ENCODE measurements at regions not wholly inside any gene's neighbourhood (a gene's known extent, or its start where the extent isn't known, plus 50 kb on each side); places are given as distances from the start of the nearest gene placed in this dataset.

DNA sequence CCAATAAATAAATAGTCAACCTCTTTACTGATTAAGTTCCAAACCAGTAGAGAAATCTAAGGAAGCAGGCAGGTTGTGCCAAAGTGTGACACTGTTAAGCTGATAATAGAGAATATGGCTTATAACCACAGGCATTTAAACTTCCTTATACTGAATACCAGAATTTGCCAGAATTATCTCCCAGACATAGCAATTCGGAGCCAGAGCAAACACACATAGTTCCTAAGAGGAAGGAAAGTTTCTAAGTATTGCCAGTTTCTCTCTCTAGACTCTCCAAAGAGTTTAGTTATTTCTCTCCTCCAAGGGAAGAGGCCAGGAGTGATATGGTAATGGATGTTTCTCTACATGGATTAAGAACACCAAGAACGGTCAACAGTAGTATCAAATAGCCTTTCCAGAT lies 191.7 kb upstream of the CPEB2 start:
- intact Hi-C loops (cut with micrococcal nuclease), result no loop called here
- Mint-ChIP-seq H3K27ac (no peak overlapping the region), H3K4me3 (no peak overlapping the region), H3K27me3 (no peaks in the 10 kb centered on the region), H3K9me3 (peaks cover 8% of the 10 kb centered on the region), H3K4me1 (ENCODE audit: low read depth) (no peaks in the 10 kb centered on the region), H3K36me3 (ENCODE audit: low read depth) (no peaks in the 10 kb centered on the region)

- no peaks in the 10 kb centered on the region for H3K36me3 Mint-ChIP-seq (ENCODE audit: low read depth)
- H3K27ac Mint-ChIP-seq, result no peak overlapping the region
These were observed 190.2 kb upstream of the CPEB2 start for GRCh38 chr4:14812101-14812500.

GRCh38 chr4:14816623-14817261 lies 185.5 kb upstream of the CPEB2 start:
- H3K4me3 Mint-ChIP-seq, result no peak overlapping the region
- no peaks in the 10 kb centered on the region for H3K9me3 Mint-ChIP-seq
- no peaks in the 10 kb centered on the region for H3K27me3 Mint-ChIP-seq
- intact Hi-C loops (cut with micrococcal nuclease), result no loop called here
- H3K27ac Mint-ChIP-seq, result no peak overlapping the region
- no peaks in the 10 kb centered on the region for H3K4me1 Mint-ChIP-seq (ENCODE audit: low read depth)
- H3K36me3 Mint-ChIP-seq (ENCODE audit: low read depth), result no peaks in the 10 kb centered on the region

More at GRCh38 chr4:14812101-14812500, 190.2 kb upstream of the CPEB2 start:
- Mint-ChIP-seq H3K4me1 (ENCODE audit: low read depth) (no peaks in the 10 kb centered on the region), H3K4me3 (no peak overlapping the region), H3K9me3 (peaks cover 8% of the 10 kb centered on the region), H3K27me3 (no peaks in the 10 kb centered on the region)
- intact Hi-C loops (cut with micrococcal nuclease), result no loop called here

DNA sequence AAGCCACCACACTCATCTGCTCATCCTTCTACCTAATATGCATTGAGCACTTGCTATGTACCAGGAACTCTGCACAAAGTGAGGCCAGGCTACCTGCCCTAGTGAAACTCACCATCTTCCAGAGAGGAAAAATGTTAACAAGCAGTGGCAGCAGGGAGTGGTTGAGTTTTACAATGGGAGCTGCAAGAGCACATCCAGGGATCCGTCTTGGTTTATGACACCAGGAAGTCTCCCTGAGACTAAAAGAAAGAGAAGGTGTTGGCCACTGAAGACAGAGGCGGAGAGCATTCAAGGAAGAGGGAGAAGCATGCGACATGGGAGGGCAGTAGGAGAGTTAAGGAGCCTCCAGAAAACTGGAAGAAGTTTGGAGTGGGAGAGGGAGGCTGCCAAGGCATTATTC lies 178.1 kb upstream of the CPEB2 start:
- Mint-ChIP-seq H3K36me3 (ENCODE audit: low read depth) (no peaks in the 10 kb centered on the region), H3K27ac (no peak overlapping the region), H3K27me3 (peaks cover 12% of the 10 kb centered on the region), H3K9me3 (no peaks in the 10 kb centered on the region), H3K4me3 (no peak overlapping the region), H3K4me1 (ENCODE audit: low read depth) (no peaks in the 10 kb centered on the region)
- intact Hi-C loops (cut with micrococcal nuclease), result no loop called here

GRCh38 chr4:14827111-14827510 lies 175.2 kb upstream of the CPEB2 start:
- Mint-ChIP-seq H3K9me3 (no peaks in the 10 kb centered on the region), H3K27me3 (peaks cover 15% of the 10 kb centered on the region), H3K4me1 (ENCODE audit: low read depth) (no peaks in the 10 kb centered on the region), H3K36me3 (ENCODE audit: low read depth) (no peaks in the 10 kb centered on the region), H3K4me3 (no peak overlapping the region), H3K27ac (no peak overlapping the region)
- intact Hi-C loops (cut with micrococcal nuclease), result no loop called here

DNA sequence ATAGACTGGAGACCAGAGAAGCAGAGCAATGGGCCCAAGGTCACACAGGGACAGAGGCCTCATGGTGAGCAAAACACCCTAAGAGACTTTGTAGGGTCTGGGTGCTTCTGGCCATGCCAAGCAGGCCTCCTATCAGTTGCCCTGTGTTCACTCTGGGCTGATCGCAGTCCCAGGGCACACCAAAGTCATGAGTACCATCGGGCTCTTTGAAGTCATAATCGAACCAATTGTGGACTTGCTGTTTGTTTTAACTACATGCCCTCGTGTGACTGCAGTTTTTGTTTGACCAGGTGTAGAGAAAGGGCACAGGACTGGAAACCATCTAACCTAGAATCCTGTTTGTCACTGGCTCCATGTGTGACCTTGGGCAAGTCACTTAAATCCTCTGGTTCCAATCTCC lies 172.5 kb upstream of the CPEB2 start:
- peaks cover 10% of the 10 kb centered on the region for H3K27me3 Mint-ChIP-seq
- H3K36me3 Mint-ChIP-seq (ENCODE audit: low read depth), result no peaks in the 10 kb centered on the region
- no peaks in the 10 kb centered on the region for H3K9me3 Mint-ChIP-seq
- no peaks in the 10 kb centered on the region for H3K4me1 Mint-ChIP-seq (ENCODE audit: low read depth)
- H3K27ac Mint-ChIP-seq, result no peak overlapping the region
- intact Hi-C loops (cut with micrococcal nuclease), result no loop called here
- H3K4me3 Mint-ChIP-seq, result no peak overlapping the region

DNA sequence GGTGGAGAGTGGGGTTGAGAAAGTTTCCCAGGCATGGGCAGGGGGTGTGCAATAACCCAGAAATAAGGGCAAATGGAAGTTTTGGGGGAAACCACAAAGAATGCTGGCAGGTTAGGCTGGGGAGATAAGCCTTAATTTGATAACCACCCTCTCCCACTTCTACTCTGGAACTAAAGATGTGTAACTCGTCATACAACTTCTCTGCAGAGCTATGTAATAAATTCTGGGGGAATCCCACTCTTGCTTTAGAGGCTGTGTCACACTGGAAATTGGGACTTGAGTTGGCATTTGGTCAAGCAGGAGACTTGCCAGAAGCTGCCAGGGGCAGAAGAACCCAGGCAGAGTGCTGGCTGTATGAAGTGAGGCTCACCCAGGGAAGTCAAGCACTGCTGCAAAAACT lies 170.9 kb upstream of the CPEB2 start:
- Mint-ChIP-seq H3K9me3 (no peaks in the 10 kb centered on the region), H3K36me3 (ENCODE audit: low read depth) (no peaks in the 10 kb centered on the region), H3K27me3 (peaks cover 8% of the 10 kb centered on the region), H3K4me3 (no peak overlapping the region), H3K27ac (no peak overlapping the region), H3K4me1 (ENCODE audit: low read depth) (no peaks in the 10 kb centered on the region)
- intact Hi-C loops (cut with micrococcal nuclease), result no loop called here

GRCh38 chr4:14833053-14833452 lies 169.2 kb upstream of the CPEB2 start:
- intact Hi-C loops (cut with micrococcal nuclease), result no loop called here
- H3K9me3 Mint-ChIP-seq, result no peaks in the 10 kb centered on the region
- no peak overlapping the region for H3K4me3 Mint-ChIP-seq
- H3K27me3 Mint-ChIP-seq, result peaks cover 6% of the 10 kb centered on the region
- no peaks in the 10 kb centered on the region for H3K4me1 Mint-ChIP-seq (ENCODE audit: low read depth)
- no peaks in the 10 kb centered on the region for H3K36me3 Mint-ChIP-seq (ENCODE audit: low read depth)
- no peak overlapping the region for H3K27ac Mint-ChIP-seq

DNA sequence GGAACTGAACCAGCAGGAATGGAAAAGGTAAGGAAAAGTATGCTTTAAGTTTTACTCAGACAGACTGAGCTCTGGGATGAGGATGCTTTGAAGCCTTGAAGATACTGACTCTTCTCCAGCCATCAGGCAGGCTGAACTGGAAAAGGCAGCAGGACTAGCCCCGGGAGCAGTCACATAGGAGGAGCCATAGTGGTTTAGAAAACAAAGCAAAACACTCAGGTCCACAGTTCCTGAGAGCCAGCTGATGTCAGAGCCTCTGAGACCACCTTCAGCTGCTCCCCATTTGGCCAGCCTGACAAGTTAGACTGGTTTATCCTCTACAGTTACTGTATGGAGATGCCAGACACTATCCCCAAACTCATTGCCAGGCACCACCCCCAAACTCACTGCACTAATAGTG lies 167.9 kb upstream of the CPEB2 start:
- H3K4me3 Mint-ChIP-seq, result no peak overlapping the region
- H3K36me3 Mint-ChIP-seq (ENCODE audit: low read depth), result no peaks in the 10 kb centered on the region
- intact Hi-C loops (cut with micrococcal nuclease), result no loop called here
- no peaks in the 10 kb centered on the region for H3K4me1 Mint-ChIP-seq (ENCODE audit: low read depth)
- no peak overlapping the region for H3K27ac Mint-ChIP-seq
- no peaks in the 10 kb centered on the region for H3K9me3 Mint-ChIP-seq
- H3K27me3 Mint-ChIP-seq, result peaks cover 5% of the 10 kb centered on the region

DNA sequence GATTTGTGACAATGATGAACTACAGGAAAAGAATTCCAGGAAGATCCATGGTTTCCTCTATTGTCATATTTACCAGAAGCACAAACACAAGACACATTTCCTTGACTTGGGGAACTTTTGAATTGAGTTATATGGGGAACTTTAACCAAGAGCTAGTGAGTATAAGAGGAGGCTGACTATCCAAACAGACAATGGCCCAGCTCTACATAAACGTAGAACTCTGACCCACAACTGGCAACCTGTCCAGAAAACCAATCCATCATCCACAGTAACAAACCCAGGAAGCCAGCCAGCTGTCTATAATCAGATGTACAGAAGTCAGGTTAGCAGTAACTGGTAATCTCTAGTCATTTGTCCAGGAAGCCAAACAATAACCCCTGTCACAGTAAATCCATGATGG lies 167.0 kb upstream of the CPEB2 start:
- no peak overlapping the region for H3K4me3 Mint-ChIP-seq
- intact Hi-C loops (cut with micrococcal nuclease), result no loop called here
- H3K9me3 Mint-ChIP-seq, result no peaks in the 10 kb centered on the region
- H3K36me3 Mint-ChIP-seq (ENCODE audit: low read depth), result no peaks in the 10 kb centered on the region
- no peaks in the 10 kb centered on the region for H3K4me1 Mint-ChIP-seq (ENCODE audit: low read depth)
- no peak overlapping the region for H3K27ac Mint-ChIP-seq
- peaks cover 5% of the 10 kb centered on the region for H3K27me3 Mint-ChIP-seq

- Mint-ChIP-seq H3K4me1 (ENCODE audit: low read depth) (no peaks in the 10 kb centered on the region), H3K9me3 (no peaks in the 10 kb centered on the region), H3K36me3 (ENCODE audit: low read depth) (no peaks in the 10 kb centered on the region), H3K4me3 (no peak overlapping the region), H3K27ac (no peak overlapping the region), H3K27me3 (peaks cover 5% of the 10 kb centered on the region)
- intact Hi-C loops (cut with micrococcal nuclease), result no loop called here
These were observed 166.4 kb upstream of the CPEB2 start for GRCh38 chr4:14835708-14836425.

DNA sequence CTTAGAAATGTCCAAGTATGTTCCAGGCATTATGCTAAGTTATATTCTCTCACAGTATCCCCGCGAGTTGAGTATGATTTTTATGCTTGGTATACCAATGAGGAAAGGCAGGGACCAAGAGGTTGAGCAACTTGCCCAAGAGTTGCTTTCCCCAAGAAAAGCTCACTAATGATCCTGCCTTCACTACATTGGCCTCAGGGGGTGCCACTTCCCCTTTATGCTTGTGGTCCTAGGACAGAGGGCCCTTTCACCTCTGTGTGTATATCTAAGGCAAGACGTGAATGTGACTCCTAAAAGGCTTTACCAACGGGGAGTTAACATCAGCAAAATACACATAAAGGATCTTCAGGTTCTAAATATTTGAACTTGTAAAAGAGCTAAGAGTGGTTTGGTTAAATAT lies 164.4 kb upstream of the CPEB2 start:
- Mint-ChIP-seq H3K9me3 (no peaks in the 10 kb centered on the region), H3K36me3 (ENCODE audit: low read depth) (no peaks in the 10 kb centered on the region), H3K27ac (no peak overlapping the region), H3K4me3 (no peak overlapping the region), H3K4me1 (ENCODE audit: low read depth) (no peaks in the 10 kb centered on the region), H3K27me3 (peaks cover 4% of the 10 kb centered on the region)
- intact Hi-C loops (cut with micrococcal nuclease), result no loop called here

DNA sequence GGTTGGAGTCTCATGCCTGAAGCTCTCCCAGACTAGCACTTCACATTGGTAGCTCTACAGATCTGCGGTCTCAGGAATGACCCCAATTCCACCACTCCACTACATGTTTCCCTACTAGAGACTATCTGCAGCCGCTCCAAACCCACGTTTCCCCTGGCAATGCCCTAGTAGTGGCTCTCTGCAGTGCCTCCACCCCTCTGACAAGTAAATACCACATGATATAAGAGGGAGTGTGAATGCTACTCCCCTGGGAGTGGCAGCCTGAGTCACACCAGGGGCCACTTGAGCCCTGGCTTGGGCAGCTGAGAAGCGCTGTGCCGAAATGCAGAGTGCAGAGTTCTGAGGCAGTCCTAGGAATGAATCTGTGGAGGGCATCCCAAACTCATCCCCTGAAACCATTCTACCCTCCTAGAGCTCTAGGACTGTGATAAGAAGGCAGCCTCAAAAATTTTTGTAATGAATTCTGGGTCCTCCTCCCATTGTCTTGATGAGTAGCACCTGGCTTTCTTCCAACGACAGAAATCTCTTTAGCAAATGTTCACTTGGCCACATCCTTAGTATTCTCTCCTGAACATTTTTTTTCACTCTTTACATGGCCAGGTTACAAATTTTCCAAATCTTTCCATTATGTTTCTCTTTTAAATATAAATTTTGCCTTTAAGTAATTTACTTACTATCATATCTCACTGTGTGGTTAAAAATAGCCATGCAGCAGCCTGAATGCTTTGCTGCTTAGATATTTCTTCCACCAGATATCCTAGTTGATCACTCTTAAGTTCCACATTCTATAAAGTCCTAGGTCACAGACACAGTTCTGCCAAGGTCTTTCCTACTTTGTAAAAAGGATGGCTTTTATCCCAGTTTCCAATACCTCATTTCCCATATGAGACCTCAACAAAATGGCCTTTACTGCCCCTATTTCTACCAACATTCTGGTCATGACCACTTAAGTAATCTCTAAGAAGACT lies 160.2 kb upstream of the CPEB2 start:
- Mint-ChIP-seq H3K27ac (no peak overlapping the region), H3K4me1 (ENCODE audit: low read depth) (no peaks in the 10 kb centered on the region), H3K9me3 (no peaks in the 10 kb centered on the region), H3K27me3 (peaks cover 4% of the 10 kb centered on the region), H3K36me3 (ENCODE audit: low read depth) (no peaks in the 10 kb centered on the region), H3K4me3 (no peak overlapping the region)
- intact Hi-C loops (cut with micrococcal nuclease), result no loop called here

DNA sequence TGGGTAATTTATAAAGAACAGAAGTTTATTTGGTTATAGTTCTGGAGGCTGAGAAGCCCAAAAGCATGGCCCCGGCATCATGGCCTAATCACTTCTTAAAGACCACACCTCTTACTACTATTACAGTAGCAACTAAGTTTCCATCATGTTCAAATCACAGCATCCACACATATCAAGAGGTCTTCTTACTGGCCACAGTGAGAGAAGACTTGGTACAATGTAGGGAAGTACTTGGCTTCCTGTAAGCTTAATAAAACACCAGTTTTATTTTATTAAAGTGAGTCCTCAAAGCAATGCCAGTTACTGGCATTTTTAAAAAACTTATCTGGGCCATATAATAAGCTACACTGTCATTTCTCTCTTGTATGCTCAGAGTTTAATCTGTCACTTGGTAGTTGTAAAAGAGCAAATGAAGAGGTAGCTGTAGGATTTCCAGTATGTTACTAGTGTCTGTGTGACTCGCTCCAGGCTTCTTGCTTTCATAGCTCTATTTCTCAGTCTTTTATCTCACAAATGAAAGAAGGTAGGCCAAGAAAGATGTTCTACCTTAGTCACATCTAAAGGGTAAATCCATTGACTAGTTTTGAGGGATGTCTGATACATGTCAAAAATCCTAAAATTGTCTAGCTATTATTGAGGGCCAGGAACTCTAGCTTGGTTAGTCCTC lies 159.2 kb upstream of the CPEB2 start:
- Mint-ChIP-seq H3K27me3 (peaks cover 4% of the 10 kb centered on the region), H3K27ac (no peak overlapping the region), H3K4me3 (no peak overlapping the region), H3K4me1 (ENCODE audit: low read depth) (peaks cover 7% of the 10 kb centered on the region), H3K9me3 (no peaks in the 10 kb centered on the region), H3K36me3 (ENCODE audit: low read depth) (no peaks in the 10 kb centered on the region)
- intact Hi-C loops (cut with micrococcal nuclease), result no loop called here

Measured in dendritic cell treated with granulocyte-macrophage colony-stimulating factor and Interleukin-4, amounts not matched to agents 40 ng/mL and 50 ng/mL, for 4 days (primary cell).